ENCODE measurements at regions not wholly inside any gene's neighbourhood (a gene's known extent, or its start where the extent isn't known, plus 50 kb on each side); places are given as distances from the start of the nearest gene placed in this dataset.

DNA sequence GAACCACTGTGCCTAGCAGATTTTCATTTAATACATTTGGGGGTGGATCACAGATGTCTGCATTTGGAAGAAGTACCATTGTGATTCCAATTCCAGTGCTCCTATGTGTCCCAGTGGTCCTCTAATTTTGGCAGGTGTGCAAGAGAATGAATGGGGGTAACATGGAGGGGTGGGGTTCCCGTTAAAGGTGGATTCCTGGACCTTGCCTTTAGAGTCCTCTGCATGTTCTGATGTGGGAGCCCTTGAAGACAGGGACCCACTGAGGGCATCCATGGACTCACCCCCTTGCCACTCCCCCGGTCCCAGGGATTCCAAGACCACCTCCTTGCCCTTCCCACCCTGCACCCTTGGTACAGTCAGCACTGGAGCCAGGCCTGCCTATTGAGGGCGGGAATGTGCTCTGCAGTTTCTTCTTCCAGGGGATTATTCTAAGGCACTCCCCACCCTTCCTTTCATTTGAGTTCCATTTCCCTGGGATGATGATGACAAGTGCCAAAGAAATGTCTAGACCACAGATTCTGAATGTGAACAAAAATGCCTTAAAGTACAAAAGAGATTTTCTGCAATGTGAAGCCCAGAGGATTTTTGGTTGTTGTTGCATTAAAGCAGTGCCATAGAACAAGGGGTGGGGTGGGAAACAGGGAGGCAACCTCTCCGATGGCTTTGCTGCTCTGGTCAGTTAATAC, 119.4 kb upstream of the PTCH1 start:
- H3K4me2 ChIP-seq = no peak overlapping the region
- no peaks in the 10 kb centered on the region for H4K20me1 ChIP-seq (replicated peaks; ENCODE audit: insufficient read depth)
- DNase-seq (ENCODE audit: low spot score) = no peak
- H3K27ac Mint-ChIP-seq = no peak overlapping the region
- H3K9me3 Mint-ChIP-seq = no peaks in the 10 kb centered on the region; the same call in 2 of the 3 replicates
- H3K27me3 ChIP-seq (ENCODE audit: insufficient read depth) = no peaks in the 10 kb centered on the region
- H3F3A ChIP-seq (replicated peaks; ENCODE audit: low read depth) = no peaks in the 10 kb centered on the region
- no peaks in the 10 kb centered on the region for H3K36me3 ChIP-seq (ENCODE audit: insufficient read depth)
- H3K36me3 Mint-ChIP-seq (ENCODE audit: low read depth) = no peaks in the 10 kb centered on the region
- no peak overlapping the region for H2AFZ ChIP-seq
- ATAC-seq = no peak
- TF ChIP-seq CREB1 (CRISPR knock-in tag; IDR thresholded peaks at IDR 0.05; ENCODE audit: low read depth) (no peak), ZNF331 (CRISPR knock-in tag; IDR thresholded peaks at IDR 0.05; ENCODE audit: low read depth) (peak; percentile 72)
- TF ChIP-seq, protein P1, sequence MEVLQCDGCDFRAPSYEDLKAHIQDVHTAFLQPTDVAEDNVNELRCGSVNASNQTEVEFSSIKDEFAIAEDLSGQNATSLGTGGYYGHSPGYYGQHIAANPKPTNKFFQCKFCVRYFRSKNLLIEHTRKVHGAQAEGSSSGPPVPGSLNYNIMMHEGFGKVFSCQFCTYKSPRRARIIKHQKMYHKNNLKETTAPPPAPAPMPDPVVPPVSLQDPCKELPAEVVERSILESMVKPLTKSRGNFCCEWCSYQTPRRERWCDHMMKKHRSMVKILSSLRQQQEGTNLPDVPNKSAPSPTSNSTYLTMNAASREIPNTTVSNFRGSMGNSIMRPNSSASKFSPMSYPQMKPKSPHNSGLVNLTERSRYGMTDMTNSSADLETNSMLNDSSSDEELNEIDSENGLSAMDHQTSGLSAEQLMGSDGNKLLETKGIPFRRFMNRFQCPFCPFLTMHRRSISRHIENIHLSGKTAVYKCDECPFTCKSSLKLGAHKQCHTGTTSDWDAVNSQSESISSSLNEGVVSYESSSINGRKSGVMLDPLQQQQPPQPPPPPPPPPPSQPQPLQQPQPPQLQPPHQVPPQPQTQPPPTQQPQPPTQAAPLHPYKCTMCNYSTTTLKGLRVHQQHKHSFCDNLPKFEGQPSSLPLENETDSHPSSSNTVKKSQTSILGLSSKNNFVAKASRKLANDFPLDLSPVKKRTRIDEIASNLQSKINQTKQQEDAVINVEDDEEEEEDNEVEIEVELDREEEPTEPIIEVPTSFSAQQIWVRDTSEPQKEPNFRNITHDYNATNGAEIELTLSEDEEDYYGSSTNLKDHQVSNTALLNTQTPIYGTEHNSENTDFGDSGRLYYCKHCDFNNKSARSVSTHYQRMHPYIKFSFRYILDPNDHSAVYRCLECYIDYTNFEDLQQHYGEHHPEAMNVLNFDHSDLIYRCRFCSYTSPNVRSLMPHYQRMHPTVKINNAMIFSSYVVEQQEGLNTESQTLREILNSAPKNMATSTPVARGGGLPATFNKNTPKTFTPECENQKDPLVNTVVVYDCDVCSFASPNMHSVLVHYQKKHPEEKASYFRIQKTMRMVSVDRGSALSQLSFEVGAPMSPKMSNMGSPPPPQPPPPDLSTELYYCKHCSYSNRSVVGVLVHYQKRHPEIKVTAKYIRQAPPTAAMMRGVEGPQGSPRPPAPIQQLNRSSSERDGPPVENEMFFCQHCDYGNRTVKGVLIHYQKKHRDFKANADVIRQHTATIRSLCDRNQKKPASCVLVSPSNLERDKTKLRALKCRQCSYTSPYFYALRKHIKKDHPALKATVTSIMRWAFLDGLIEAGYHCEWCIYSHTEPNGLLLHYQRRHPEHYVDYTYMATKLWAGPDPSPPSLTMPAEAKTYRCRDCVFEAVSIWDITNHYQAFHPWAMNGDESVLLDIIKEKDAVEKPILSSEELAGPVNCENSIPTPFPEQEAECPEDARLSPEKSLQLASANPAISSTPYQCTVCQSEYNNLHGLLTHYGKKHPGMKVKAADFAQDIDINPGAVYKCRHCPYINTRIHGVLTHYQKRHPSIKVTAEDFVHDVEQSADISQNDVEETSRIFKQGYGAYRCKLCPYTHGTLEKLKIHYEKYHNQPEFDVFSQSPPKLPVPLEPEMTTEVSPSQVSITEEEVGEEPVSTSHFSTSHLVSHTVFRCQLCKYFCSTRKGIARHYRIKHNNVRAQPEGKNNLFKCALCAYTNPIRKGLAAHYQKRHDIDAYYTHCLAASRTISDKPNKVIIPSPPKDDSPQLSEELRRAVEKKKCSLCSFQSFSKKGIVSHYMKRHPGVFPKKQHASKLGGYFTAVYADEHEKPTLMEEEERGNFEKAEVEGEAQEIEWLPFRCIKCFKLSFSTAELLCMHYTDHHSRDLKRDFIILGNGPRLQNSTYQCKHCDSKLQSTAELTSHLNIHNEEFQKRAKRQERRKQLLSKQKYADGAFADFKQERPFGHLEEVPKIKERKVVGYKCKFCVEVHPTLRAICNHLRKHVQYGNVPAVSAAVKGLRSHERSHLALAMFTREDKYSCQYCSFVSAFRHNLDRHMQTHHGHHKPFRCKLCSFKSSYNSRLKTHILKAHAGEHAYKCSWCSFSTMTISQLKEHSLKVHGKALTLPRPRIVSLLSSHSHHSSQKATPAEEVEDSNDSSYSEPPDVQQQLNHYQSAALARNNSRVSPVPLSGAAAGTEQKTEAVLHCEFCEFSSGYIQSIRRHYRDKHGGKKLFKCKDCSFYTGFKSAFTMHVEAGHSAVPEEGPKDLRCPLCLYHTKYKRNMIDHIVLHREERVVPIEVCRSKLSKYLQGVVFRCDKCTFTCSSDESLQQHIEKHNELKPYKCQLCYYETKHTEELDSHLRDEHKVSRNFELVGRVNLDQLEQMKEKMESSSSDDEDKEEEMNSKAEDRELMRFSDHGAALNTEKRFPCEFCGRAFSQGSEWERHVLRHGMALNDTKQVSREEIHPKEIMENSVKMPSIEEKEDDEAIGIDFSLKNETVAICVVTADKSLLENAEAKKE (CRISPR knock-in tag; IDR thresholded peaks at IDR 0.05) = no peak
- no peak overlapping the region for H3K4me3 ChIP-seq
- peaks cover 15% of the 10 kb centered on the region for H3K9me2 ChIP-seq (ENCODE audit: insufficient read depth)
- H3K4me1 ChIP-seq (ENCODE audit: insufficient read depth) = no peaks in the 10 kb centered on the region
- H3K27ac ChIP-seq (ENCODE audit: low read depth) = no peak overlapping the region
- H3K4me1 Mint-ChIP-seq = peaks cover 9% of the 10 kb centered on the region
- no peak overlapping the region for H3K4me3 Mint-ChIP-seq
- H3K27me3 Mint-ChIP-seq (ENCODE audit: insufficient read depth, low read depth, poor library complexity) = no peaks in the 10 kb centered on the region
- H3K79me2 ChIP-seq (replicated peaks; ENCODE audit: insufficient read depth) = no peaks in the 10 kb centered on the region

DNA sequence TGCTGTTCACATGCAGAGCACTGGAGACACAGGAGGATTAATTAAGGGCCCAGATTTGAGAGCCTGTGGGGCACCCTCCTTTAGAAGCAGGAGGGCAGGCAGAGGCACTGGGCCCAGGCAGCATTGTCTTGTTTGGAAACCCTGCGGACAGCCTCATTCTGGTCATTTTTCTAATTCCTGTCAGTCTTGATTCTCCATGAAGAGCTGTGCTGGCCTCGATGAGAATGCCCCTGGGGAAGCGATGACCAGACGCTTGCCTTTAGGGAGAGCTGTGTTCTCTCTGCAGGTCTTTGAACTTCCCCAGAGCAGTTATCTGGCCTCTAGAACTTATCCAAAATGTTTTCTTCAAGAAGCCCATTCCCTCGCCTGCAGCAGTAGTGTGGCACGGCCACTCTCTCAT, 117.8 kb upstream of the PTCH1 start:
- no peaks in the 10 kb centered on the region for H3K4me1 ChIP-seq (ENCODE audit: insufficient read depth)
- no peaks in the 10 kb centered on the region for H3K36me3 Mint-ChIP-seq (ENCODE audit: low read depth)
- ATAC-seq (peak; percentile 42; the same call in 2 of the 3 replicates), DNase-seq (ENCODE audit: low spot score) (no peak)
- no peak overlapping the region for H3K4me3 Mint-ChIP-seq
- H3K9me3 Mint-ChIP-seq = no peaks in the 10 kb centered on the region; the same call in 2 of the 3 replicates
- no peaks in the 10 kb centered on the region for H3K27me3 Mint-ChIP-seq (ENCODE audit: insufficient read depth, low read depth, poor library complexity)
- peak overlapping the region; percentile 28; the same call in 1 of the 2 replicates for H2AFZ ChIP-seq
- no peak overlapping the region for H3K4me2 ChIP-seq
- H3K27ac Mint-ChIP-seq = no peak overlapping the region
- H3K27me3 ChIP-seq (ENCODE audit: insufficient read depth) = no peaks in the 10 kb centered on the region
- no peak overlapping the region for H3K27ac ChIP-seq (ENCODE audit: low read depth)
- no peaks in the 10 kb centered on the region for H3K79me2 ChIP-seq (replicated peaks; ENCODE audit: insufficient read depth)
- H3K4me3 ChIP-seq = no peak overlapping the region
- peaks cover 9% of the 10 kb centered on the region for H3K4me1 Mint-ChIP-seq
- no peaks in the 10 kb centered on the region for H3F3A ChIP-seq (replicated peaks; ENCODE audit: low read depth)
- H3K9me2 ChIP-seq (ENCODE audit: insufficient read depth) = peaks cover 14% of the 10 kb centered on the region
- H4K20me1 ChIP-seq (replicated peaks; ENCODE audit: insufficient read depth) = no peaks in the 10 kb centered on the region
- H3K36me3 ChIP-seq (ENCODE audit: insufficient read depth) = no peaks in the 10 kb centered on the region
- TF ChIP-seq EZH2 (IDR thresholded peaks at IDR 0.05; ENCODE audit: low read depth, unreplicated experiment) (no peak), CREB1 (CRISPR knock-in tag; IDR thresholded peaks at IDR 0.05; ENCODE audit: low read depth) (no peak), STAT1 (IDR thresholded peaks at IDR 0.05; ENCODE audit: unreplicated experiment) (no peak), POLR2AphosphoS5 (IDR thresholded peaks at IDR 0.05; ENCODE audit: low read depth) (no peak), ZNF114 (CRISPR knock-in tag; IDR thresholded peaks at IDR 0.05) (no peak), EZH2phosphoT487 (IDR thresholded peaks at IDR 0.05; ENCODE audit: unreplicated experiment) (no peak)
- TF ChIP-seq, protein P2, sequence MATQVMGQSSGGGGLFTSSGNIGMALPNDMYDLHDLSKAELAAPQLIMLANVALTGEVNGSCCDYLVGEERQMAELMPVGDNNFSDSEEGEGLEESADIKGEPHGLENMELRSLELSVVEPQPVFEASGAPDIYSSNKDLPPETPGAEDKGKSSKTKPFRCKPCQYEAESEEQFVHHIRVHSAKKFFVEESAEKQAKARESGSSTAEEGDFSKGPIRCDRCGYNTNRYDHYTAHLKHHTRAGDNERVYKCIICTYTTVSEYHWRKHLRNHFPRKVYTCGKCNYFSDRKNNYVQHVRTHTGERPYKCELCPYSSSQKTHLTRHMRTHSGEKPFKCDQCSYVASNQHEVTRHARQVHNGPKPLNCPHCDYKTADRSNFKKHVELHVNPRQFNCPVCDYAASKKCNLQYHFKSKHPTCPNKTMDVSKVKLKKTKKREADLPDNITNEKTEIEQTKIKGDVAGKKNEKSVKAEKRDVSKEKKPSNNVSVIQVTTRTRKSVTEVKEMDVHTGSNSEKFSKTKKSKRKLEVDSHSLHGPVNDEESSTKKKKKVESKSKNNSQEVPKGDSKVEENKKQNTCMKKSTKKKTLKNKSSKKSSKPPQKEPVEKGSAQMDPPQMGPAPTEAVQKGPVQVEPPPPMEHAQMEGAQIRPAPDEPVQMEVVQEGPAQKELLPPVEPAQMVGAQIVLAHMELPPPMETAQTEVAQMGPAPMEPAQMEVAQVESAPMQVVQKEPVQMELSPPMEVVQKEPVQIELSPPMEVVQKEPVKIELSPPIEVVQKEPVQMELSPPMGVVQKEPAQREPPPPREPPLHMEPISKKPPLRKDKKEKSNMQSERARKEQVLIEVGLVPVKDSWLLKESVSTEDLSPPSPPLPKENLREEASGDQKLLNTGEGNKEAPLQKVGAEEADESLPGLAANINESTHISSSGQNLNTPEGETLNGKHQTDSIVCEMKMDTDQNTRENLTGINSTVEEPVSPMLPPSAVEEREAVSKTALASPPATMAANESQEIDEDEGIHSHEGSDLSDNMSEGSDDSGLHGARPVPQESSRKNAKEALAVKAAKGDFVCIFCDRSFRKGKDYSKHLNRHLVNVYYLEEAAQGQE (IDR thresholded peaks at IDR 0.05; ENCODE audit: unreplicated experiment) = no peak
- TF ChIP-seq, protein P3, sequence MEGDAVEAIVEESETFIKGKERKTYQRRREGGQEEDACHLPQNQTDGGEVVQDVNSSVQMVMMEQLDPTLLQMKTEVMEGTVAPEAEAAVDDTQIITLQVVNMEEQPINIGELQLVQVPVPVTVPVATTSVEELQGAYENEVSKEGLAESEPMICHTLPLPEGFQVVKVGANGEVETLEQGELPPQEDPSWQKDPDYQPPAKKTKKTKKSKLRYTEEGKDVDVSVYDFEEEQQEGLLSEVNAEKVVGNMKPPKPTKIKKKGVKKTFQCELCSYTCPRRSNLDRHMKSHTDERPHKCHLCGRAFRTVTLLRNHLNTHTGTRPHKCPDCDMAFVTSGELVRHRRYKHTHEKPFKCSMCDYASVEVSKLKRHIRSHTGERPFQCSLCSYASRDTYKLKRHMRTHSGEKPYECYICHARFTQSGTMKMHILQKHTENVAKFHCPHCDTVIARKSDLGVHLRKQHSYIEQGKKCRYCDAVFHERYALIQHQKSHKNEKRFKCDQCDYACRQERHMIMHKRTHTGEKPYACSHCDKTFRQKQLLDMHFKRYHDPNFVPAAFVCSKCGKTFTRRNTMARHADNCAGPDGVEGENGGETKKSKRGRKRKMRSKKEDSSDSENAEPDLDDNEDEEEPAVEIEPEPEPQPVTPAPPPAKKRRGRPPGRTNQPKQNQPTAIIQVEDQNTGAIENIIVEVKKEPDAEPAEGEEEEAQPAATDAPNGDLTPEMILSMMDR (conservative IDR thresholded peaks at IDR 0.05; ENCODE audit: low read depth in 2 of 2) = no peak

Data from GM23338 (cell line).